ES-I3 (cell line): ENCODE measurements at regions not wholly inside any gene's neighbourhood (a gene's known extent, or its start where the extent isn't known, plus 50 kb on each side); places are given as distances from the start of the nearest gene placed in this dataset.
"Not testable (repeated sequence)": the region's sequence is repeated elsewhere in the genome, so short reads cannot be mapped to it uniquely, and the experiment has no call there.

Experiments
- H3K36me3 ChIP-seq: 2 replicates; pipeline ENCODE4 v1.6.1; 2013; ENCODE audit warnings: mild to moderate bottlenecking, low read length, control low read depth, moderate library complexity; ENCODE audit not compliant: insufficient read depth
- H3K4me1 ChIP-seq: 2 replicates; pipeline ENCODE4 v1.6.1; 2013; ENCODE audit warnings: mild to moderate bottlenecking, control low read depth, low read length; ENCODE audit not compliant: insufficient read depth
- H3K9ac ChIP-seq: 2 replicates; pipeline ENCODE4 v1.6.1; 2013; ENCODE audit warnings: low read depth, mild to moderate bottlenecking, low read length, moderate library complexity
- H3K9me3 ChIP-seq: 2 replicates; pipeline ENCODE4 v1.6.1; 2013; ENCODE audit warnings: mild to moderate bottlenecking, low read length, moderate library complexity; ENCODE audit not compliant: control insufficient read depth, insufficient read depth

GRCh38 chr14:21910260-21910659 lies 236.6 kb upstream of the OR4E1 start:
- no peaks in the 10 kb centered on the region for H3K4me1 ChIP-seq
- no peak overlapping the region for H3K9ac ChIP-seq
- no peaks in the 10 kb centered on the region for H3K9me3 ChIP-seq
- H3K36me3 ChIP-seq = no peaks in the 10 kb centered on the region

DNA sequence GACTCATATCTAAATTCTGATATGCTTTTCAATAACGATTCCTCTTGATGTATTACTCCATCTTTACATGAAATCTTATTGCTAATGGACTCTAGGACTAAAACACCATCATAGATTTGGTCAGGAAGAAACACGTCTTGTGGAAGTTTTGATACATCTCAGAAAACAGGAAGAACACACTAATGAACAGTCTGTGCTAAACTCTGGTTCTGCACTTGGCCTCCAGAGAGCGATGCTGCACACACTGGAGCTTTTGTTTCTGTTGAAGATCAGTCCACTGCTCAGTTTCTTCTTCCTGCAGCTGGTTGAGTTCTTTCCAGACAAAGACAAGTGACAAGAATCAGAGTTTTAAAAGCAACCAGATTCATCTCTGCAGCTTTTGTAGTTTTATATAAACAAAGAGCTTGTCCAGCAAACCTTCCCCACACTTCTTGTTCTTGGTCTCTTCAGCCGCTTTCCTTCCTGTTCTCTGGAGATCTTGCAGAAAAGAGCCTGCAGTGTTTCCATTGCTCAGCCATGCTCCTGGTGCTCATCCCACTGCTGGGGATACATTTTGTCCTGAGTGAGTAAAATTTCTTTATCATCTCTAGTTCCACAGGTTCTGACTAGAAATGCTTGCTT lies 229.1 kb upstream of the OR4E1 start:
- H3K9ac ChIP-seq = no peak overlapping the region
- no peaks in the 10 kb centered on the region for H3K4me1 ChIP-seq
- no peaks in the 10 kb centered on the region for H3K9me3 ChIP-seq
- no peaks in the 10 kb centered on the region for H3K36me3 ChIP-seq

- not testable (repeated sequence) for H3K9ac ChIP-seq, H3K4me1 ChIP-seq, H3K9me3 ChIP-seq
Observed at GRCh38 chr14:21894898-21895194, 221.2 kb upstream of the OR4E1 start.

GRCh38 chr14:21894003-21894897 lies 220.6 kb upstream of the OR4E1 start:
- Histone ChIP-seq H3K9me3 (no peaks in the 10 kb centered on the region), H3K36me3 (no peaks in the 10 kb centered on the region), H3K9ac (no peak overlapping the region), H3K4me1 (no peaks in the 10 kb centered on the region)

More at GRCh38 chr14:21894898-21895194, 221.2 kb upstream of the OR4E1 start:
- not testable (repeated sequence) for H3K36me3 ChIP-seq

DNA sequence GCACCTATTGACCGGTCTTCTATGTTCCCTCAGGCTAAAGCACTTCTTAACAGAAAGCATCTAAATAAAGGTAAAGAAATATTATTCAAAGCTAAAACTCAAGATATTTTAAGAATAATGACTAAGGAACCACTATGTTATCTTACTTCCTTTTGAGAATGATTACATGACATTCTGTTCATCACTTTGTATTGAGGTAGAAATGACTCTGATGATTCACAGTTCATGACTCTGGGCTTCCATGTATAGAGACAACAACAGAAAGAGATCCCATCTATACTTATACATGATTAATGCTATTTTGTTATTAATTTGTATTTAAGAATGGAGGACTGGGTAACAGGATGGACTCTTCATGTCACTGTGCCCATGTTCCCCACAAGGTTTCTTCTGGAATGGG lies 218.3 kb upstream of the OR4E1 start:
- no peaks in the 10 kb centered on the region for H3K9me3 ChIP-seq
- H3K9ac ChIP-seq = no peak overlapping the region
- no peaks in the 10 kb centered on the region for H3K4me1 ChIP-seq
- H3K36me3 ChIP-seq = no peaks in the 10 kb centered on the region

- peaks cover 2% of the 10 kb centered on the region; the same call in 1 of the 2 replicates for H3K9me3 ChIP-seq
- H3K4me1 ChIP-seq = no peaks in the 10 kb centered on the region
- H3K9ac ChIP-seq = no peak overlapping the region
- no peaks in the 10 kb centered on the region for H3K36me3 ChIP-seq
Observed at GRCh38 chr14:21884995-21885394, 211.4 kb upstream of the OR4E1 start.

DNA sequence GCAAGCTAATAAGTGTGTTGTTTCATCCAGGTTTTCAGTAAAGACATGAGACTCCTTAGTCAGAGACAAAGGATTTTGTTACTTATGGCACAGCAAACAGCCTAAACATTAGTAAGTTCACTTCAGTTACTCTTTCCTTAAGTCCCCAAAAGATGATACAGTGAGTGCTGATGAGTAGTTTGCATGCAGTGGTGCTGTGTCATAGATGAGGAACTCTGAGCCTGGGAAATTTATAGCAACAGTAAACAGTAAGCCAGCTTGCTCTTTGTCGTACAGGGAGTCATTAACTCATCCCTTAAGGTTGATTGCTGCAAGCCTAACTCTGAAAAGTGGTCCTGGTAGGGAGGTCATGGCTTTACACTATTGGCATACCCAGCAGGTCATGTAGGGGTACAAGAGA lies 208.6 kb upstream of the OR4E1 start:
- Histone ChIP-seq H3K36me3 (no peaks in the 10 kb centered on the region), H3K9me3 (peaks cover 2% of the 10 kb centered on the region; the same call in 1 of the 2 replicates), H3K4me1 (no peaks in the 10 kb centered on the region), H3K9ac (no peak overlapping the region)

DNA sequence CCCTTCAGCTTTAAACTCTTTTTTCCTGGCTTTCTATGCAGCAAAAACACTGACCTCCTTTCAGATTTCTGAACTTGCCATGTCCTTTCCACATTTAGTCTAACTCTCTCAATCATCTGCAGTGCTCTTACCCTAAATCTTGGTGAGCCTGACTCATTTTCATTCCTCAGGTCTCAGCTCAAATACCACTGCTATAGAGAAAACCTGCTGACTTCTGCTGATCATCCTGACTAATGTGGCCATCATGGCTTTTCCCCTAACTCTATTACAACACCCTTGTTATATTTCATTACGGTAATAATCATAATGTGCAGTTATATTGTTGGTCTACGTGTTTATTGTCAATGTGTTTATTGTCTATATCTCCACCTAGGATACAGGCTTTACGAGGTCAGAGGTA lies 207.3 kb upstream of the OR4E1 start:
- Histone ChIP-seq H3K9me3 (peaks cover 2% of the 10 kb centered on the region; the same call in 1 of the 2 replicates), H3K9ac (no peak overlapping the region), H3K36me3 (no peaks in the 10 kb centered on the region), H3K4me1 (no peaks in the 10 kb centered on the region)

DNA sequence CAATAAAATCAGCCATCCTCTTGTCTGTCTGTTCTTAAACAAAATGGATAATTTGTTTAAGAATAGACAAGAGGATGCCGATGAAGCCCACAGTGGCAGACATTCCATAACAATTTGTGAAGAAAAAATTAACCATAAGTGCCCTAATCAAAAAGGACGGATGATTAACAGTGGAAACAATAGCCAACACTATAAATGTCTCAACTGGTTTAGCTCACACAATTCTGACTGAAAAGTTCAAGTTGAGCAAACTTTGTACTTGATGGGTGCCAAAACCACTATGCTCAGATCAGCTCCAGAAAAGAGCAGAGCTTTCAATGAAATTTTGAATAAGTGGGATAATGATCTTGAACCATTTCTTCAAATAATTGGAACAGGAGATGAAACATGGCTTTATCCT lies 202.2 kb upstream of the OR4E1 start:
- Histone ChIP-seq H3K9ac (no peak overlapping the region), H3K36me3 (no peaks in the 10 kb centered on the region), H3K9me3 (no peaks in the 10 kb centered on the region), H3K4me1 (no peaks in the 10 kb centered on the region)

GRCh38 chr14:21874946-21875345 lies 201.3 kb upstream of the OR4E1 start:
- Histone ChIP-seq H3K36me3 (no peaks in the 10 kb centered on the region), H3K9ac (no peak overlapping the region), H3K9me3 (no peaks in the 10 kb centered on the region), H3K4me1 (no peaks in the 10 kb centered on the region)

- Histone ChIP-seq H3K4me1 (no peaks in the 10 kb centered on the region), H3K36me3 (no peaks in the 10 kb centered on the region), H3K9me3 (no peaks in the 10 kb centered on the region), H3K9ac (no peak overlapping the region)
Observed at GRCh38 chr14:21874167-21874566, 200.5 kb upstream of the OR4E1 start.

DNA sequence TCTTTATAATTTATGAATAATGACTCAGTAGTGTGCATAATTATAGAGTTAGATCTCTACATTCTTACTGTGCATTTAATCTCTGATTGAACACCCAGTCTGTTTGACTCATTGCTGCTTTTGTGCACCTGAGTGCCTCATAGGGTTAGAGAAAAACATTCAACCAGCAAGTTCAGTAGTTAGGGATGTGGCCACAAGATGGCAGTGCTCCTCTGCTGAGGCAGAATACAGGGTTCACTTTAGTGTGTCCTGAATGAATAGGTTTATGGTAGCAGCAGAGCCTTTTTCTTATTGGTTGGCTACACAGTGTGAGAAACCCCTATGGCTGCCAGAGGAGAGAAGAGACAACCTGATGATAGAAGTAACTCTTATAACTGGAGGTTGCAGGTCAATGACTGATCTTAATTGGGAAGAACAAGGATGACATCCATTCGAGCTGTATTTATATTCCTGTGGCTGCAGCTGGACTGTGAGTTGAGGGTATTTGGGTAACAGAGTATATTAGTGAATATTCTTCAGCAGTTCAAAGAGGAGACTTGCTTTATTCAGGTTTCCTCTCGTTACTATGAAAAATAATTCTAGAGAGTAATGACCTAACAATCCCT lies 194.9 kb upstream of the OR4E1 start:
- H3K36me3 ChIP-seq = no peaks in the 10 kb centered on the region
- no peaks in the 10 kb centered on the region for H3K4me1 ChIP-seq
- no peaks in the 10 kb centered on the region for H3K9me3 ChIP-seq
- H3K9ac ChIP-seq = no peak overlapping the region

DNA sequence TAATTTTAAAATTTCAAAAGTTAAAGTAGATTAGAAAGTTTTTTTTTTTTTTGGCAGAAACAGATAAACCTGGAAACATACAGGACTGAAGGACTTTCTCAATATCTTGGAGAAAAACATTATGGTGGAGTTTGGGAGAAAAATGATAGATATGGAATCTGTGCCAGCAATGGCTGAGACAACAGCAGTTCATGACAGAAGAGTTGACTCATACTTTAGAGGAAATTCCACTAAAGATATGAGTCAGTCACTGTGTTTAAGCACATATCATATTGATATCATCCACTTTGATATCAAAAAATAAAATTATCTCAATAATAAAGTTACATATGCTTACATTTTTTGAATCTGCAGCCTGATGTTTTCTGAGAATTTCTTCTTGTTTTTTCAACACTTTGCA lies 193.9 kb upstream of the OR4E1 start:
- no peaks in the 10 kb centered on the region for H3K9me3 ChIP-seq
- H3K4me1 ChIP-seq = no peaks in the 10 kb centered on the region
- H3K9ac ChIP-seq = no peak overlapping the region
- H3K36me3 ChIP-seq = no peaks in the 10 kb centered on the region

- Histone ChIP-seq H3K9ac (no peak overlapping the region), H3K9me3 (no peaks in the 10 kb centered on the region), H3K4me1 (no peaks in the 10 kb centered on the region), H3K36me3 (no peaks in the 10 kb centered on the region)
Observed at GRCh38 chr14:21866479-21866878, 192.9 kb upstream of the OR4E1 start.

DNA sequence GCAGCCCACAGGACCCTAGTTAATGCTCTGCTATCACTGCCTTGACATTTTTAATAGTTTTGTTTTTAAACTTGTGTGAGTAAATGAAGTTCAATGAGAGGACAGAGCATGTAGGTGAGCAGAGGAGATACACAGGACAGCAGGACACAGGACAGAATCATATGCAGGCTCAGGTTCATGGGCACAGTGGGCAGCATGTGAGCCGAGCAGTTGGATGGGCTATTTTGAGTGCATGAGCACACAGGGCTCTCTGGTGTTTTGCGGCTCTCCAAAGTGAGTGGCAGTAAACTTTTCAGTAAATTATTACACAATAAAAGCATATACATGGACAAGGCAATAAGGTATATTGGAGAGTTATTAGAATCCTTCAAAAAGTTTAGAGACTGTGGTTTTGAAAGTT lies 189.7 kb upstream of the OR4E1 start:
- H3K9ac ChIP-seq = no peak overlapping the region
- no peaks in the 10 kb centered on the region for H3K4me1 ChIP-seq
- H3K36me3 ChIP-seq = no peaks in the 10 kb centered on the region
- no peaks in the 10 kb centered on the region for H3K9me3 ChIP-seq
